GM12878 (cell line): ENCODE measurements at regions not wholly inside any gene's neighbourhood (a gene's known extent, or its start where the extent isn't known, plus 50 kb on each side); places are given as distances from the start of the nearest gene placed in this dataset.

Experiments used
- ATAC-seq: fragments of 200-7000 bp; cut with Tn5 transposase; 3 replicates; pipeline ENCODE4 v1.9.1; 2020; ENCODE audit warnings: mild to moderate bottlenecking, moderate library complexity
- BruUV-seq: library from RNA; stranded (reverse); fragments of 400-500 nt; replicated peaks from 2 replicates; lab custom pipeline; 2021; lab: Mats Ljungman, UMichigan
- CTCF ChIA-PET: fragments of 300-600 bp; sonication (Branson Sonifier 250); formaldehyde crosslinking; extraction: SDS; loops from one replicate; lab custom pipeline; 2021; ENCODE audit warnings: inconsistent platforms; lab: Yijun Ruan, JAX
- POLR2A ChIA-PET: fragments of 350-600 bp; formaldehyde crosslinking; extraction: SDS; loops from one replicate; lab custom pipeline; 2021; ENCODE audit warnings: inconsistent platforms; lab: Charles Lee
- RAD21 ChIA-PET: fragments of 300-600 bp; sonication (Branson Sonifier 250); formaldehyde crosslinking; loops from one replicate; lab custom pipeline; 2023; ENCODE audit warnings: antibody characterized with exemption; ENCODE audit not compliant: unreplicated experiment; lab: Charles Lee
- SMC1A ChIA-PET: fragments of 300-600 bp; sonication (Branson Sonifier 250); formaldehyde crosslinking; loops from one replicate; lab custom pipeline; 2023; ENCODE audit not compliant: unreplicated experiment, uncharacterized antibody; lab: Charles Lee
- DNase-seq: peaks from one replicate; pipeline ENCODE4 v3.0.0-alpha.2; 2011; ENCODE audit warnings: low read depth, low spot score
- FAIRE-seq: peaks from 3 replicates; lab custom pipeline; 2011; peaks lifted over from hg19 to GRCh38; lab: Jason Lieb, UNC
- H2AFZ ChIP-seq: 2 replicates; pipeline ENCODE4 v1.6.0; 2011; ENCODE audit warnings: low read depth, low read length, control low read depth; ENCODE audit not compliant: control insufficient read depth
- H3K27ac ChIP-seq: 2 replicates; pipeline ENCODE4 v1.5.1; 2011; ENCODE audit warnings: control low read depth; ENCODE audit not compliant: control insufficient read depth, insufficient read depth
- H3K27me3 ChIP-seq, 2 experiments: replicated peaks in 1 of 2; 2 replicates each; pipeline versions ENCODE4 v1.6.0 to v1.6.1; 2011; ENCODE audit warnings: low read length in 1 of 2; ENCODE audit not compliant: control insufficient read depth in 2 of 2, insufficient read depth in 2 of 2
- H3K36me3 ChIP-seq, 2 experiments: 2 replicates each; pipeline ENCODE4 v1.5.1; 2011; ENCODE audit warnings: low read length in 1 of 2; ENCODE audit not compliant: control insufficient read depth in 2 of 2, insufficient read depth in 2 of 2
- H3K4me1 ChIP-seq: 2 replicates; pipeline ENCODE4 v1.6.1; 2011; ENCODE audit warnings: mild to moderate bottlenecking, low read length, moderate library complexity, mixed read lengths; ENCODE audit not compliant: control insufficient read depth, insufficient read depth
- H3K4me2 ChIP-seq: 2 replicates; pipeline ENCODE4 v1.6.0; 2011; ENCODE audit warnings: control low read depth; ENCODE audit not compliant: control insufficient read depth, insufficient read depth
- H3K4me3 ChIP-seq: fragments of 200-600 bp; sonication (generic); 2 replicates; pipeline ENCODE4 v1.5.1; 2016
- H3K79me2 ChIP-seq: 2 replicates; pipeline ENCODE4 v1.6.0; 2011; ENCODE audit warnings: low read length; ENCODE audit not compliant: control insufficient read depth, insufficient read depth
- H3K9ac ChIP-seq: 2 replicates; pipeline ENCODE4 v1.8.0; 2011; ENCODE audit warnings: low read length, control low read depth, mixed read lengths; ENCODE audit not compliant: control insufficient read depth, insufficient read depth
- H3K9me3 ChIP-seq: replicated peaks from 3 replicates; pipeline ENCODE4 v1.5.1; 2011; ENCODE audit warnings: mild to moderate bottlenecking, low read length; ENCODE audit not compliant: control insufficient read depth, insufficient read depth
- H4K20me1 ChIP-seq: 2 replicates; pipeline ENCODE4 v1.6.0; 2011; ENCODE audit not compliant: control insufficient read depth, insufficient read depth
- BCL3 ChIP-seq: IDR thresholded peaks from 2 replicates; pipeline ENCODE4 v1.6.1; 2011; ENCODE audit warnings: borderline replicate concordance, low read depth, mild to moderate bottlenecking, moderate library complexity, low read length; ENCODE audit not compliant: insufficient read depth, poor library complexity, severe bottlenecking
- BMI1 ChIP-seq: fragments of 450-650 bp; IDR thresholded peaks from 2 replicates; pipeline ENCODE4 v1.6.1; 2016; ENCODE audit warnings: mild to moderate bottlenecking, moderate library complexity, borderline replicate concordance
- CBX5 ChIP-seq: sonication (generic); IDR thresholded peaks from 2 replicates; pipeline ENCODE4 v1.6.1; 2016; ENCODE audit warnings: low read depth, moderate library complexity, mild to moderate bottlenecking, inconsistent platforms
- CHD2 ChIP-seq: IDR thresholded peaks from 2 replicates; pipeline ENCODE4 v1.6.1; 2011; ENCODE audit warnings: low read depth, low read length, improper control_type of control experiment, borderline replicate concordance
- MTA2 ChIP-seq: fragments of 450-650 bp; IDR thresholded peaks from 2 replicates; pipeline ENCODE4 v1.6.1; 2016; ENCODE audit warnings: low read depth, mild to moderate bottlenecking, moderate library complexity
- RAD51 ChIP-seq: fragments of 450-650 bp; IDR thresholded peaks from 2 replicates; pipeline ENCODE4 v1.6.1; 2016; ENCODE audit warnings: moderate library complexity, mild to moderate bottlenecking, inconsistent platforms
- REST ChIP-seq: IDR thresholded peaks from 2 replicates; pipeline ENCODE4 v1.6.1; 2012; ENCODE audit warnings: mild to moderate bottlenecking, low read depth, low read length
- SMAD5 ChIP-seq: IDR thresholded peaks from 2 replicates; pipeline ENCODE4 v1.6.1; 2016; ENCODE audit warnings: antibody characterized with exemption, low read depth
- SREBF2 ChIP-seq: IDR thresholded peaks from 2 replicates; pipeline ENCODE4 v1.6.1; 2012; ENCODE audit warnings: mild to moderate bottlenecking, low read length
- SUPT20H ChIP-seq: IDR thresholded peaks from 2 replicates; pipeline ENCODE4 v1.6.1; 2011; ENCODE audit warnings: low read depth, mild to moderate bottlenecking, low read length, moderate library complexity, borderline replicate concordance; ENCODE audit not compliant: control insufficient read depth
- WRNIP1 ChIP-seq: IDR thresholded peaks from 2 replicates; pipeline ENCODE4 v1.6.1; 2011; ENCODE audit warnings: low read depth, low read length, improper control_type of control experiment, borderline replicate concordance
- YY1 ChIP-seq: IDR thresholded peaks from 2 replicates; pipeline ENCODE4 v1.6.1; 2011; ENCODE audit warnings: low read depth, mild to moderate bottlenecking, low read length
- ZBTB4 ChIP-seq: fragments of 450-650 bp; formaldehyde crosslinking; IDR thresholded peaks from 2 replicates; pipeline ENCODE4 v1.4.0; 2022; ENCODE audit warnings: mild to moderate bottlenecking, moderate library complexity
- in situ Hi-C: fragments of 300-500 bp; cut with MboI; formaldehyde crosslinking; loops from 9 replicates; pipeline ENCODE4 v1.14.3; 2018; ENCODE audit warnings: mixed read lengths
- intact Hi-C: fragments of 100-400 bp; cut with micrococcal nuclease; formaldehyde crosslinking; loops from one replicate; pipeline ENCODE4 v1.14.2; 2022; ENCODE audit not compliant: unreplicated experiment

- Histone ChIP-seq H3K9me3 (no peaks in the 10 kb centered on the region), H3K27ac (no peak overlapping the region), H3K4me3 (no peak overlapping the region), H3K79me2 (no peaks in the 10 kb centered on the region), H3K36me3 (no peaks in the 10 kb centered on the region)
- ChIA-PET CTCF (no interaction called here), RAD21 (no interaction called here)
- TF ChIP-seq SMAD5 (no peak), YY1 (no peak), REST (no peak), SUPT20H (no peak), CBX5 (no peak), WRNIP1 (no peak), SREBF2 (no peak), BMI1 (no peak), MTA2 (no peak), RAD51 (no peak), ZBTB4 (no peak), BCL3 (no peak), CHD2 (no peak)
- TF ChIP-seq, all 136 proteins: peak for 0
- SMC1A ChIA-PET = no interaction called here
- no TSS peak for BruUV-seq
- in situ Hi-C loops (no loop called here), intact Hi-C loops (no loop called here)
- no peak overlapping the region for H3K9ac ChIP-seq
- H4K20me1 ChIP-seq = no peaks in the 10 kb centered on the region
- DNase-seq (no peak), FAIRE-seq (no peak), ATAC-seq (no peak)
- POLR2A ChIA-PET = no interaction called here
- H2AFZ ChIP-seq = no peak overlapping the region
- H3K4me1 ChIP-seq = no peaks in the 10 kb centered on the region
- no peak overlapping the region for H3K4me2 ChIP-seq
- no peaks in the 10 kb centered on the region for H3K27me3 ChIP-seq
Measured at GRCh38 chr15:87120555-87120954, 1040.9 kb downstream of the AGBL1 start.
